ENCODE measurements at regions not wholly inside any gene's neighbourhood (a gene's known extent, or its start where the extent isn't known, plus 50 kb on each side); places are given as distances from the start of the nearest gene placed in this dataset.
"Not testable (repeated sequence)": the region's sequence is repeated elsewhere in the genome, so short reads cannot be mapped to it uniquely, and the experiment has no call there.

DNA sequence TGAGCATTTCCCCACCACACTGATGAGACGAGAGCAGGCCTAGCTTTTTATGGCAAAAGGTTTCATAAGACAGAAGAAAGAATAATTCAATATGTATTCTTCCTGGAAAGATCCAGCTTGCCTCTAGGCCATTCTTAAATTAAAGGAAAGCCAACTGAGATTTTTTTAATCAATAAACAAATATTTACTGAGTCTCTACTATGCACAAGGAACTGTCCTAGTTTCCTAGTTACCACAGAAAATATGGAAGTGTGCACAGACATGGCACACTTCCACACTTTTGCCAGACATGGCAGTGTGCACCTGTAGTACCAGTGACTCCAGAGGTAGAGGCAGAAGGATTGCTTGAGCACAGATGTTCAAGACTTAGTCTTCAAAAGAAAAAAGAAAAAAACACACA, 281.0 kb downstream of the CETN3 start:
- DNase-seq, result no peak

DNA sequence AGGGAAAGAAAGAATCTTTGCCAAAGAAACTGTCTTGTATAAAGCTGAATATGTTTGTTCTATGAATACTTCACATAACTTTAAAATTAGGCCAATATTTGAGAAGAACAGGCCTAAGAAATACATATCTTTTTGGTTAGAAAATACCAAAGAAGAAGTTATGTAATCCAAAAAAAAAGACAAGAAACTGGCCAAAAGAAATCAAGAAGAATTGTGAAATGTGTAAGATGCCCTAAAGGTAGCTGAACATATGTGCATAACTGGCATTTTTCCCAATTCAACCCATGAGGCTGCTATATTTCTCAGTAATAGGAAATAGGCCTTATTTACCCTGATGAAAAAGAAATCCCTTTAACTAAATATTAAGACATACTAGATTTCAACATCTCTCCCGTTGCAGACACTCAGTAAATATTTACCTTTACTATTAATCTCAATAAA, 290.0 kb downstream of the CETN3 start:
- DNase-seq, result no peak

- DNase-seq, result no peak
Observed at GRCh38 chr5:90117005-90117404, 292.6 kb downstream of the CETN3 start.

GRCh38 chr5:90113108-90113507, 296.4 kb downstream of the CETN3 start:
- DNase-seq, result no peak

GRCh38 chr5:90112033-90112692, 297.4 kb downstream of the CETN3 start:
- no peak for DNase-seq

DNA sequence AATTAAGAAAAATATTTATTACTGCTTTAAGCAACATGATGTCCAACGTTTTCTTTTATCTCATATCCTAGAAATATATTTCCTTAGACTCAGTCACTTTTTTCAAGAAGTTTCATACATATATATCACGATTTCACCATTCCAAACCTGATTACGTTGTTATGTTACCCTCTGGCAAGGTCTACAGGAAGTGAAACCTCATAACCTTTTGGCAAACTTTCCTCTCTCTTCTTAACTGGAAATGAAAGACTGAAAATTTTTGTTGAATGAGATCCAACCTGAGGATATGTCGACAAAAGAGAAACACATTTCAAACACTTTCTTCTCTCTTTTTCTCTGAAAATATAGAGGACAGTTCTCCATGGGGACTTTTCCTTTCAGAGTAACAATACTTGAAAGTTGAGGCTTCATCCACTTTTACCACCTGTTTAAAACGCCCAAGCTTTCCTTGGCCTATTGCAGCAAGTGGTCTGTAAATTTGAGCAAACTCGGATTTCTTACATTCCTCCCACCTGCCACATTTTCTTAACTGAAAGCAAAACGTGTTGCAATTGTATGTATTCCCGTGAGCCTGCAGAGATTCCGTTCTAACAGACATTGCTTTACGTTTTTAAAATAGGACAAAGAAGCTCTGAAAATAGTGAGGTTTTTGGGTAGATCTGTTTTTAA, 298.1 kb downstream of the CETN3 start:
- no peak for DNase-seq

GRCh38 chr5:90109285-90109684, 300.3 kb downstream of the CETN3 start:
- DNase-seq, result no peak

- DNase-seq, result no peak
Observed at GRCh38 chr5:90099099-90099498, 310.5 kb downstream of the CETN3 start.

GRCh38 chr5:90097082-90097477, 312.5 kb downstream of the CETN3 start:
- no peak for DNase-seq

DNA sequence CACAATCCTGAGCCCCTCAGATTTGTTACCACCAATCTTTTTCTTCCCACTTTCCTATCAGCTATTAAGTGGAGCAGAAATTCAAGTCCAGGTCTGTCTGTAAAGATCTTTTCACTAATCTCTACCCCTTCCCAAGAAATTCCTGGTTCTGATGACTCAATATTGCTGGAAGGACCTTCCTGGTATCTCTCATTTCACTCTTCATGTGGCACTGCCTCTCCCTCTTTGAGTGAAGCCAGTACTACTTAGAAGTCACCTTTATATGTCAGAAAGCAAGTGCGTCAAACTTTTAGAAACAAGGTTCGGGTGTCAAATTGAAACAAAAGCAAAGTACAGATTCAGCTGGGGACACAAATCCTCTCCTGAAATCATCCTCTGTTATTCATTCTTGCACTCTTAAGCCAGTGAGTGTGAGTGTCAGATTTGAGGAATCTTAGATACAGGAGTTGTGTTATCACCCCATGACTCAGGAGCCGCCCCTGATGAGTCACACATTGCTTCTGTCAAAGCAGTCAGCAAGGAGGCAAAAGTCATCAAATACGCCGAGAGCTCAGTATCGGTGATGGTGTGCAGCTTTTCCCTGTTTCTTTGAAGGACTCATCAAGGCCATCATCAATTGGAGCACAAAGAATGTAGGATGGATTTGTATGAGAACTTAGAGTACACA, 313.0 kb downstream of the CETN3 start:
- no peak for DNase-seq

DNA sequence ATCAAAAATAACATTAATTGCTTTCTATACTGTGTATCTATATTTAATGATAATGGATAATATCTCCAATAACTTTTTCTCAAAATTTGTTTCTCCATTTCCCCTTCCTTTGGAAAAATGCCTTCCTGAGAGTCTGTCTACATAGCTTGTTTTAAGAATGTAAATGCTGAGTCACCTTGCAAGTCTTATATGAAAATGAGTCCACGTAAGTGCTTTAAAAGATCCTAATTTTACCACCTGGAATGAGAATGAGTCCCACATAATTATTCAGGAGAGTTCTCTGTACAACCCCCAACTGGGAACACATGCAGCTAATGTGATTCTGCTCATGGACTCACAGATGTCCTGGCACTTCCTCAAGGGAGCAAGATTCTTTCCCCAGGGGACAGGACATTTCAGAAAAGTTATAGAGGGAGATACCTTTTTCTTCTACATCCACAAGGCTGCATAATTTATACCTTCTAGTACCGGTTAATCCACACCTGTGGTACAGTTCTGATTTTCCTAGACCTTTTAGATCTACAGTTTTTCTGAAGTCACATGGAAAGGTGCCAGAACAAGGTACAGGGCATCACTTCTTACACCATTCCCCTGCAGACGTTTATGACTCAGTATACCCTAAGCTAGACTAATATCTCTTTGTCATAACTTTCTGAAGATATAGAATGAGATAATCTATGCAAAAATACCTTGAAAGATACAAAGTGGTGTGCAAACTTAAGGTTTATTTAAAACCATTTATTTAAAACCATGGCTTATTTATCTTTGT, 314.1 kb downstream of the CETN3 start:
- no peak for DNase-seq

GRCh38 chr5:90093751-90094485, 315.6 kb downstream of the CETN3 start:
- no peak for DNase-seq

GRCh38 chr5:90092734-90093133, 316.8 kb downstream of the CETN3 start:
- DNase-seq, result no peak

- DNase-seq, result no peak
Observed at GRCh38 chr5:90084342-90084741, 325.2 kb downstream of the CETN3 start.

GRCh38 chr5:90073026-90073570, 336.5 kb downstream of the CETN3 start:
- DNase-seq, result not testable (repeated sequence)

GRCh38 chr5:90071656-90072055, 337.9 kb downstream of the CETN3 start:
- DNase-seq, result no peak

DNA sequence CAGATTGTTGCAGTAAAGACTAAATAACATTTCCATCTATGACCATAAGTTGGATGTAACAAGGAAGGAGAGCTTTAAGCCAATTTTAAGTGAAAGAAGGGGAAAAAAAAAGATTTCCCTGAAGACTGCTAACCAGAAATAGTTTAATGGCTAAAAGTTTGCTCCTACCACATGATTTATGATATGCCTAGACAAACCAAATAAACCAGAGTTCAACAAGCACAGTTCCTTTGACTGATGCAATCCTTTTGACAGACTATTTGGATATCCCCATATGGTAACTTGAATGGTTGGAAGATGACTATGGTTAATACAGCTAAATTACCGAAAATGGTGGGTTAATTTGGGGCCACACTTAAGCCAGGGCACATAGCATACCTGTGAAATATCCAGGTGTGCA, 338.5 kb downstream of the CETN3 start:
- DNase-seq, result no peak

GRCh38 chr5:90066920-90067319, 342.6 kb downstream of the CETN3 start:
- DNase-seq, result no peak

GRCh38 chr5:90056911-90057705, 352.4 kb downstream of the CETN3 start:
- no peak for DNase-seq

GRCh38 chr5:90055831-90056328, 353.7 kb downstream of the CETN3 start:
- DNase-seq, result no peak

DNA sequence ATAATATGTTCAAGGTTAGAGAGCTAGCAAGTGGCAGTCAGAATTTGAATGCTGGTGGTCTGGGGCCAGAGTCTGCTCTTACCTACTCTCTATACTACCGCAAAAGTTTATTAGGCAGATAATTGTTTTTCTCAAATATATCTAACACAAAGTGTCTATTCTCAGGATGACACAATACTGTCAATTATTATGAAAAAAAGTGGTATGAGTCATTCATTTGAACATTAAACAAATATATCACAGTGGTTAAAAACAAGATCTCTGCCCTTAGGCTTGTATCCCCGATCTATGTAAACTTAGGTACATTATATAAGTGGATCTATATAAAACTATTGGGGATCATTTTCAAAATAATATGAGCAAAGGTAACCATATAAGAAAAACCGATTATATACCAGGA, 354.9 kb downstream of the CETN3 start:
- DNase-seq, result no peak

All from DMS79 (cell line).